GM18502 (cell line): ENCODE measurements at regions not wholly inside any gene's neighbourhood (a gene's known extent, or its start where the extent isn't known, plus 50 kb on each side); places are given as distances from the start of the nearest gene placed in this dataset.

ENCODE experiments used
- ATAC-seq: cut with Tn5 transposase; IDR thresholded peaks from one replicate; pipeline ENCODE4 v1.9.1; 2021; ENCODE audit warnings: mild to moderate bottlenecking; ENCODE audit not compliant: unreplicated experiment, poor library complexity

DNA sequence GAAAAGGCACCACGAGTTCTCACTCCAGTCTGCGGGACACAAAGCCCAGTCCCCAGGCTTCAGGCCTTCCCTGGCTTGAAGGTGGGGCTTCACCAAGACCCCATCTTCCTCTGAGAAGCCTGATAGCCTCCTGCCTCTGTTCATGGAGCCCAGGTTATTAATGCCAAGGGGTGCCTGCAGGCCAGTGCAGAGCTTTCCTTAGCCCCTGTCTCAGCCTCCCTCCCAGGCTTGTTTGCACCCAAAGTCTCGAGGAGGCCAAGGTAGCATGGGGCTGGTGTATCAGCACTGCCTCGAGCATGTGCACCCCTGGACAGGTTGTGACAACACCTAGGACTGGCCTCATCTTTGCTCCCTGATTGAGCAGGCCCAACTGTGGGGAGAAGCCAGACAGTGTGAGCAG lies 108.1 kb upstream of the PCDH15 start:
- no peak for ATAC-seq

DNA sequence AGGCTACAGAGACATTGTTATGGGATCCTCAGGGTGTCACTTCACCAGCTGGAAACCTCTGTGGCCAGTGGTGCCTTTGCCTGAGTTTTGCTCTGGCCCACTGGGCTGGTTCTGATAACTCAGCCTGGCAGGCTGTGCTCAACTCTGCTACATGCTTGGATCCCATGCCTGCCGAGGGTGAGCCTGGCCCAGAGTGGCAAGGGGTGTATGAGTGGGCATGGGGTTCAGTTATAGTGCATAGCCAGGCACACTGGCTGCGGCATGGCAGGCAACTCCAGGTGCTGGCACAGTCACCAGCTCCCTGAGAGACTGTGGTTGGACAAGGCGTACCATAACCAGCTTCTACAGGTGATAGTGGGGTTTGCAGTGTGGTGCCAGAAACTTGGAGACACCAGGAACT lies 107.0 kb upstream of the PCDH15 start:
- no peak for ATAC-seq

DNA sequence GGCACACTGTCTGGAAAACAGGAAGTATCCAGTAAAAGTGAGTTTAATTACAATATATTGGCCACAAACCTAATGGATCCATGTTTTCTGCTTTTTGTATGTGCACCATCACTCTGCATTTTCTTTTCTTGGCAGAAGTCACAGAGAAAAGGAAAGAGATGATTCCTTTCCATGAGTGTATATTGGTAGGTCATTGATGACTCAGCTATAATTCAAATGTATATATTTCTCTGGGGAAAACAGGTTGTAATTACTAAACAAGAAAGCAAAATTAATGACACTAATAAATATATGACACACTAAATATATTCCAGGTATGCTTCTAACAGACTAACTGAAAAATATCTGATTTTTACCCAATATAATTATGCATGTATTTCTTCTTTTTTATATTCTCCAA lies 105.9 kb upstream of the PCDH15 start:
- ATAC-seq = no peak

DNA sequence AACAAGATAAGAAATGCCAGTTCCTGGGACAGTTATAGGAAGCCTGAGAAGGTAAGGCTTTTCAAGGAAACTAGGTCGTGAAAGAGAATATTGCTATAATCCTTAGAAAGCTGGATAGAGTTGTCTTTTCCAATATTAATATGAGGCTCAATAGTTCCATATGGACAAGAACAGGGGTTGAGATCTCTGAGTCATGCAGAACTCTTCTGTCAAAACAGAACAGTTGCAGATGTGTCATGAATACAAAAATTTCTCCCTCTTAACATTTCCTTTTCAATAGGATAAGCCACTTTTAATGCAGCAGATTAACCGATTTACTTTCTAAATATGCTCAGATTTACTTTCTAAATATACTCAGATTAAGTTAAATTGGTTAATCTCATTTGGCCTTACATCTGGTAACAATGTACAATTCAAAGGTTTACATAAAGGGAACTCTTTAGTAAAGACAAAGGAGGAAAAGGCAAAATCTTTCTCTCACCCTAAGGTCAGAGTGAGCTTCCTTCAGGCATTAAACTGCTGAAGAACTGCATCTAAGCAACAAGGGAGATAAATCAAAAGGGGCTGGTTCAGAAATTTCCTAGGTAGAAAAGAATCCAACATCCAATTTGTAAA lies 104.7 kb upstream of the PCDH15 start:
- no peak for ATAC-seq

DNA sequence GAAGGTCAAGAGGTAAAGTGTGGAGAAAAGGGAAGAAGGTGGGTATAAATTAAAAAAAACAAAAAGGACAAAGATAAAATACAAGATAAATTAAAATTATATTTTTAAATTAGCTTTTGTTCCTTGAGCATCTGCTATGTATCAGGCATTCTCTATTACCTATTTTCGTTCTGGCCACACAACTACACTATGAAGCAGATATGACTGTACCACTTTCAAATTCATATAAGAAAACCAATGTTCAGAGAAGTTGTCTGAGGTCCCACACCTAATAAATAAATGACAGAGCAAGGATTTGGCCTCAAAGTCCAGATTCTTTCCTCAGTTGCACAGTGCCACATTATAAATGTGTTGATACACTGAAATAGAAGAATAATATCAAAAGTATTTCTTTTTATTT lies 103.8 kb upstream of the PCDH15 start:
- ATAC-seq = no peak

DNA sequence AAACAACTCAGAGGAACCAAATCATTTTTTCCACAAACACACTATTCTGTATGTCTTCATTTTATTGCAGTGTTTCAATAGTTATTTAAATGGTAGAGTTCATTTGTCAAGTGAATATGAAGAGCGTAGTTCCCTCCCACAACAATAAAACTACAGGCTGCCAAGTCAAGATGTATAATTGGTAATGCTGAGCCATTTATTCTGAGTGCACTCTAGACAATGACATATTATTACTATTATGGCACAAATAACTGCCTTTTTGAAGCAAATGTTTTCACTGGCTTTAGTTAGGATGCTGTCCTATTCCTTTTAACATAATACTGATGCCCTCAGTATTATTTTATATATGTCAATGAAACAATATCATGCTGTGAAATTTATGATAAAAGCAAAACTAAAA lies 102.7 kb upstream of the PCDH15 start:
- ATAC-seq = no peak

DNA sequence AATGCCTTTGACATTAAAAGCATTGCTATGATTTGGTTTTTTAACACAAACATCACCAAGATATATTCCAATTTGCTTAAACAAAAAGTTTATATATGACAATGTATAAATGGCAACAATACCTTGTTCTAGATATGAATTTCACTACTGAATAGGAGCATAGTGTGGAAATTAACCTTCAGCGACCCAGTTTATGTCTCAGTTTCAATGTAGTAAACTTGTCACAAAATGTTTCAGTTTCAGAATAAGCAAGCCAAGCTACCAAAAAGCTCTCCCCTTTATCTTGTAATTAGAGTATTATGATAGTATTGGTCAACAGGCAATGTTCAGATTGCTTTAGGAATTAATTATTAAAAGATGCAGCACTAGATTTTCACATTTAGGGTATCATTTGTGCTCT lies 99.6 kb upstream of the PCDH15 start:
- ATAC-seq = peak; percentile 91

DNA sequence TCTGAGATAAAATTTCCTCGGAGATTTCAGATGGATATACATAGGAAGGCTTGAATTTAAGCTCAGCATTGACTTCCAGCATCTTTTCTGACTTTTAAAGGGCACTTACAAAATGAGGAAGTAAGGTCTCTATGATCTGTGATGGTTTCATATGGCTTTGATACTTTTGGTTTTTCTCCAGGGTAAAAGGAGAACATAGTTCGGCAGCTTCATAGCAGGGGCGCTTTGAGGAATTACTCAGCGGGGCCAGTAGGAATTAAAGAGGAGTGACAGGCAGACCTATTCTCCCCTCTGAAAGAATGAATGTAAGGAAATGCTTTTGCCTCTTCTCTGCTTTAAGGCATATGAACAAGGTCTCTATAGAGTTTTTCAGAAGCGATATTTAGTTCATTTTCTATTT lies 80.0 kb upstream of the PCDH15 start:
- ATAC-seq = no peak

DNA sequence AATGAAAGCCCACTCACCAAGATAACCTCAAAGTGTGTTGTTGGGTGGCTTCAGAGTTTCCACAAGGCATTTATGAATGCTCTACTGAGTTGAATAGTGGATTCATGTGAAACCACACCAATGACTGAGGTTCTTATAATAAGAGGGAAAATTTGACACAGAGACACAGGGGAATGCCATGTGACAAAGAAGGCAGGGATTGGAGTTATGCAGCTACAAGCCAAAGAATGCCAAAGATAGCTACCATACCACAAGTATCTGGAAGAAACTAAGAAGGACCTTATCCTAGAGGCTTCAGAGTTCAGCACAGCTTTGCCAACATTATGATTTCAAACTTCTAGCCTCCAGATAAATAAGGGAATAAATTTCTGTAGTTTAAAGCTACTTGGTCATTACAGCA lies 68.0 kb upstream of the PCDH15 start:
- ATAC-seq = no peak

DNA sequence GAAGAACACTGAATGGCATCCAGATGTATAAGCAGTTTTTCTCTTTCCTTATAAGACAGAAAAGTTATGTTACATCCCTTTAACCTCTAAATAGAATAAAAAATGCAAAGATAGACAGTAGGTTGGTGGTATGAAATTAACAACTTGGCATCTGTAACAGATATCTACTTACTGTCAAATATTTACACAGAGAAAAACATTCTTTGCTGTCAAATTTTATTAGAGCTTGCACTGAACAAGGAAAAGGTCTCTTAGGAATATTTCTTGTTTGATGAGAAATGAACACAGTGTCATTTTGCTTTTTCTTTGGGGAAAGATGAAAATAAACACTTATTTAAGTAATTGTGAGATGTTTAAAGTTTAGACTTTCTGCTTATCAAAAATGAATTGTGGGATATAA lies 65.6 kb upstream of the PCDH15 start:
- ATAC-seq = no peak

DNA sequence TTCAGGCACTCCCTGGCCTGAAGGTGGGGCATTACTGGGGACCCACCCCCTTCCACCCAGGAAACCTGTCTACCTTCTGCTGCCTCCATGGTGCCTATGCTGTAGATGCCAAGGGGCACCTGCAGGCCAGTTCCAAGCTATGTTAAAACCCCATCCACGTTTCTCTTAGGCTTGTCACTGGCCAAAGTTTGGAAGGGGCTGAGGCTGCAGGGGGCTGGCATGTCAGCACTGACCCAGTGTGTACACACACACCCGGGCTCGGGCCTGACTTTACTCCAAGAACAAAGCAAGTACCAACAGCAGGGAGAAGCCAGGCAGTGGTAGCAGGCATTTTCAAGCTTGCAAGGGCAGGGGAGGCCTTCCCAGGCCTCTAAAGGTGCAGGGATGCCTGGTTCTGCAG lies 53.8 kb upstream of the PCDH15 start:
- ATAC-seq = no peak

DNA sequence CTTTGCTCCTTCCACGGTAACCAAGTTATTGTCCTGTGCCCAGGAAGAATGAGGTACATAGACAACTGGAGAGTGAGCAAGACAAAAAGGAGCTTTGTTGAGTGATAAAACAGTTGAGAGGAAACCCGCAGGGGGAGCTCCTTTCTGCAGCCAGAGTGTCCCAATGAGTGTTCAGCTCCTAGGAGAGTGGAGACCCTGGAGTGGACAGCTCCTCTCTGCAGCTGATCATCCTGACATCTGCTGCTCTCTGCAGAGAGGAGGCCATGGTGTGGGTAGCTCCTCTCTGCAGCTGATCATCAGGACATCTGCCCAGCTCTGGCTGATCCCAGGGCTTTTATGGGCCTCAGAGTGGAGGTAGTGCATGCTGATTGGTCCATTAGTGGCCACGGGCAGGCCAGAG lies 53.4 kb upstream of the PCDH15 start:
- ATAC-seq = no peak

DNA sequence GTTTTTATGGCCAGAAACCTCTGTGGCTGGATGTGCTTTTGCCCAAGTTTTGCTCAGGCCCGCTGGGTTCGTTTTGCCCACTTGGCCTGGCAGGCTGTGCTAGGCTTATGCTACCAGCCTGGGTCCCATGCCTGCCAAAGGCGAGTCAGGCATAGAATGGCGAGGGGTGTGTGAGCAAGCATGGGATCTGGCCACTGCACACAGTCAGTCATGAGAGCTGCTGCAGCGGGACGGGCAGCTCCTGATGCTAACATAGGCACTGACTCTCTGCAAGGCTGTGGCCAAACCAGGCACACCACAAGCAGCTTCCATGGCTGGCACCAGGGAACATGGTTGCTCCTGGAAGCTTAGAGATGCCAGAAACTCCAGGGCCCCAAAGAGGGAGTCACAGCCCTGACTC lies 52.9 kb upstream of the PCDH15 start:
- no peak for ATAC-seq
